HepG2 (cell line): ENCODE measurements at regions not wholly inside any gene's neighbourhood (a gene's known extent, or its start where the extent isn't known, plus 50 kb on each side); places are given as distances from the start of the nearest gene placed in this dataset.

Experiments used
- ATF7-NPFF ChIP-seq: sonication (generic); formaldehyde crosslinking; IDR thresholded peaks from 2 replicates; pipeline ENCODE4 v1.8.1; 2023; ENCODE audit warnings: mild to moderate bottlenecking, low read depth, missing genetic modification reagents, moderate library complexity
- ETV5 ChIP-seq: IDR thresholded peaks from 2 replicates; pipeline ENCODE4 v1.6.1; 2018; ENCODE audit warnings: missing biosample characterization, missing genetic modification reagents, inconsistent platforms, borderline replicate concordance
- JUN ChIP-seq: sonication (generic); formaldehyde crosslinking; IDR thresholded peaks from 2 replicates; pipeline ENCODE4 v1.4.0; 2020; ENCODE audit warnings: mild to moderate bottlenecking, missing genetic modification reagents
- NFATC3 ChIP-seq: sonication (generic); formaldehyde crosslinking; IDR thresholded peaks from 2 replicates; pipeline ENCODE4 v1.5.1; 2020; ENCODE audit warnings: mild to moderate bottlenecking, missing genetic modification reagents
- POLR2G ChIP-seq: fragments of 200-400 bp; formaldehyde crosslinking; IDR thresholded peaks from 2 replicates; pipeline ENCODE4 v1.6.1; 2018; ENCODE audit warnings: mild to moderate bottlenecking, low read depth, low read length, moderate library complexity
- SOX13 ChIP-seq, 3 experiments: fragments of 450-650 bp in 1 of 3; sonication (generic) in 1 of 3; formaldehyde crosslinking in 1 of 3; IDR thresholded peaks in 2 of 3; conservative IDR thresholded peaks in 1 of 3; 2 replicates each; pipeline versions ENCODE4 v1.5.0 to v1.6.1; 2016 to 2020; ENCODE audit warnings: antibody characterized with exemption in 1 of 3, mild to moderate bottlenecking in 1 of 3, missing compliant biosample characterization in 1 of 3, missing genetic modification reagents in 1 of 3, moderate library complexity in 1 of 3
- XRCC5 ChIP-seq: fragments of 200-400 bp; formaldehyde crosslinking; optimal IDR thresholded peaks from 2 replicates; pipeline ENCODE3; 2017; ENCODE audit warnings: mild to moderate bottlenecking, low read length
- ZFAT ChIP-seq: sonication (generic); formaldehyde crosslinking; conservative IDR thresholded peaks from 2 replicates; pipeline ENCODE4 v1.8.1; 2023; ENCODE audit warnings: missing genetic modification reagents, inconsistent platforms
- ZFP36L1 ChIP-seq: sonication (generic); formaldehyde crosslinking; IDR thresholded peaks from 2 replicates; pipeline ENCODE4 v1.8.0; 2022; ENCODE audit warnings: mild to moderate bottlenecking, missing genetic modification reagents, moderate library complexity
- ZGPAT ChIP-seq: IDR thresholded peaks from 2 replicates; pipeline ENCODE4 v1.6.1; 2016; ENCODE audit warnings: mild to moderate bottlenecking
- ZNF101 ChIP-seq: sonication (generic); formaldehyde crosslinking; IDR thresholded peaks from 2 replicates; pipeline ENCODE4 v1.4.0; 2020; ENCODE audit warnings: mild to moderate bottlenecking, low read depth, missing genetic modification reagents, borderline replicate concordance
- ZNF136 ChIP-seq: sonication (generic); formaldehyde crosslinking; IDR thresholded peaks from 2 replicates; pipeline ENCODE4 v1.8.1; 2022; ENCODE audit warnings: low read depth, mild to moderate bottlenecking, moderate library complexity, missing genetic modification reagents
- ZNF230 ChIP-seq: sonication (generic); formaldehyde crosslinking; IDR thresholded peaks from 2 replicates; pipeline ENCODE4 v1.4.0; 2020; ENCODE audit warnings: mild to moderate bottlenecking, missing genetic modification reagents
- ZNF235 ChIP-seq: sonication (generic); formaldehyde crosslinking; IDR thresholded peaks from 2 replicates; pipeline ENCODE4 v1.8.1; 2023; ENCODE audit warnings: mild to moderate bottlenecking, missing genetic modification reagents, borderline replicate concordance
- ZNF431 ChIP-seq: sonication (generic); formaldehyde crosslinking; IDR thresholded peaks from 2 replicates; pipeline ENCODE4 v1.9.0; 2022; ENCODE audit warnings: missing genetic modification reagents, low read depth, mild to moderate bottlenecking, borderline replicate concordance
- TF ChIP-seq, protein P1 (sequence below): sonication (generic); formaldehyde crosslinking; IDR thresholded peaks from 2 replicates; pipeline ENCODE4 v1.9.0; 2022; ENCODE audit warnings: low read depth, missing genetic modification reagents
- TF ChIP-seq, protein P2 (sequence below): sonication (generic); formaldehyde crosslinking; conservative IDR thresholded peaks from 2 replicates; pipeline ENCODE4 v1.4.0; 2020; ENCODE audit warnings: missing genetic modification reagents
- TF ChIP-seq, protein P3 (sequence below): sonication (generic); formaldehyde crosslinking; IDR thresholded peaks from 2 replicates; pipeline ENCODE4 v1.8.1; 2022; ENCODE audit warnings: low read depth, mild to moderate bottlenecking, missing genetic modification reagents

DNA sequence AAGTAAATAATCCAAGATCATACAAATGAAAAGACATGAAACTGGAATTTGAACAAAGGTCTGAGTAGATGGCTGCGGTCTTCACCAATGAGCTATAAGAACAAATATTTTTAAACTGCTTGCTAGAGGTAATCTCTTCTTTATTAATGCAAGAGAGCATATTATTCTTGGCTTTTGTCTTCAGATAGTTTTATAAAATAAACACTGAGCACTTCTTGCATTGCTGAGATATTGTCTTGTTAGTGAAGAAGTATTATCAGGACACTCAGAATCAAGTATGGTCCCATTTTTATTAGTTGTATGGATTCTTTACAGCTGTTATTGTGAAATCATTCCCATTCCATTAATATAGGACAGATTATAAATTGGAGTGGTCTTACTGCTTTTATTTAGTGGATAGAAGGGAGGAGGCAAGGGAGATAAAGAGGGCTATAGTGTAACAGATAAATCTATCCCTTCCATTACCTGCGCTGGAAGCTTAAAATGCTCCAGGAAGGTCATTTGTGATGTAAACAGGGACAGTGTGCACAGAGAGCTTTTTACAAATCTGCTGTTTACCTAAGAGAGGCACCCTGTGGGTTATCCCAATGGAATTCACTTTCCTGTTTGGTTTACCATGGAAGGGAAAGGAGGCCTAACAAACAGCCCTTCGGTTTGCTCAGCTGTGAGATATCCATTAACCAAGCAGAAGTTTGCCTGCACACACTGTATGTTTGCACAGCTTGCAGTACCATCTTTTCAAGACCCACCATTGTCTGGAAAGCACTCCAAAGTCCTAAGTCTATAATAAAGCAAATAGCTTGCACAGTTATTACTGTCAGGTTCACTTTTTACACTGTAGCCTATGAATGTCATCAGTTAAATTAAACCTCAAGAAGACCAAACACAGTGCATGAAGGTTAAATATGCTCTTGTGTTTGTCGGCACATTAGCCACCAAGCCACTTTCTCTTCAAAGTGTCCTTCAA is 347.7 kb upstream of the TGFBR2 start (continued):
- peak; percentile 74; the same call in 1 of the 2 replicates for TF ChIP-seq ZNF431 (CRISPR knock-in tag)
- no peak for TF ChIP-seq ZNF235 (CRISPR knock-in tag)
- peak; percentile 98 for TF ChIP-seq JUN
- no peak for TF ChIP-seq ZFAT (CRISPR knock-in tag)
- TF ChIP-seq ZNF101 (CRISPR knock-in tag), result no peak
- 0 out of 2 replicates have a peak, but pooled peaks have one; percentile 31 for TF ChIP-seq ZNF230 (CRISPR knock-in tag)
- TF ChIP-seq XRCC5, result peak; percentile 84
- TF ChIP-seq, protein P1, sequence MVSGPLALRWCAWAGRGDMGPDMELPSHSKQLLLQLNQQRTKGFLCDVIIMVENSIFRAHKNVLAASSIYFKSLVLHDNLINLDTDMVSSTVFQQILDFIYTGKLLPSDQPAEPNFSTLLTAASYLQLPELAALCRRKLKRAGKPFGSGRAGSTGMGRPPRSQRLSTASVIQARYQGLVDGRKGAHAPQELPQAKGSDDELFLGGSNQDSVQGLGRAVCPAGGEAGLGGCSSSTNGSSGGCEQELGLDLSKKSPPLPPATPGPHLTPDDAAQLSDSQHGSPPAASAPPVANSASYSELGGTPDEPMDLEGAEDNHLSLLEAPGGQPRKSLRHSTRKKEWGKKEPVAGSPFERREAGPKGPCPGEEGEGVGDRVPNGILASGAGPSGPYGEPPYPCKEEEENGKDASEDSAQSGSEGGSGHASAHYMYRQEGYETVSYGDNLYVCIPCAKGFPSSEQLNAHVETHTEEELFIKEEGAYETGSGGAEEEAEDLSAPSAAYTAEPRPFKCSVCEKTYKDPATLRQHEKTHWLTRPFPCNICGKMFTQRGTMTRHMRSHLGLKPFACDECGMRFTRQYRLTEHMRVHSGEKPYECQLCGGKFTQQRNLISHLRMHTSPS (CRISPR knock-in tag), result no peak; the same call in 1 of the 2 replicates
- peak; percentile 78; the same call in 1 of the 2 replicates for TF ChIP-seq ZFP36L1
- peak; percentile 54; the same call in 1 of the 2 replicates for TF ChIP-seq ATF7-NPFF (CRISPR knock-in tag)
- peak; percentile 99 for TF ChIP-seq ZGPAT (CRISPR knock-in tag)
- 0 out of 2 replicates have a peak, but pooled peaks have one; percentile 81 for TF ChIP-seq ZNF136
- TF ChIP-seq NFATC3, result peak; percentile 57; the same call in 1 of the 2 replicates
- peak; percentile 59 for TF ChIP-seq POLR2G
- TF ChIP-seq ETV5 (CRISPR knock-in tag), result peak; percentile 97
- TF ChIP-seq, protein P2, sequence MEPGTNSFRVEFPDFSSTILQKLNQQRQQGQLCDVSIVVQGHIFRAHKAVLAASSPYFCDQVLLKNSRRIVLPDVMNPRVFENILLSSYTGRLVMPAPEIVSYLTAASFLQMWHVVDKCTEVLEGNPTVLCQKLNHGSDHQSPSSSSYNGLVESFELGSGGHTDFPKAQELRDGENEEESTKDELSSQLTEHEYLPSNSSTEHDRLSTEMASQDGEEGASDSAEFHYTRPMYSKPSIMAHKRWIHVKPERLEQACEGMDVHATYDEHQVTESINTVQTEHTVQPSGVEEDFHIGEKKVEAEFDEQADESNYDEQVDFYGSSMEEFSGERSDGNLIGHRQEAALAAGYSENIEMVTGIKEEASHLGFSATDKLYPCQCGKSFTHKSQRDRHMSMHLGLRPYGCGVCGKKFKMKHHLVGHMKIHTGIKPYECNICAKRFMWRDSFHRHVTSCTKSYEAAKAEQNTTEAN (CRISPR knock-in tag), result peak; percentile 99
- TF ChIP-seq, protein P3, sequence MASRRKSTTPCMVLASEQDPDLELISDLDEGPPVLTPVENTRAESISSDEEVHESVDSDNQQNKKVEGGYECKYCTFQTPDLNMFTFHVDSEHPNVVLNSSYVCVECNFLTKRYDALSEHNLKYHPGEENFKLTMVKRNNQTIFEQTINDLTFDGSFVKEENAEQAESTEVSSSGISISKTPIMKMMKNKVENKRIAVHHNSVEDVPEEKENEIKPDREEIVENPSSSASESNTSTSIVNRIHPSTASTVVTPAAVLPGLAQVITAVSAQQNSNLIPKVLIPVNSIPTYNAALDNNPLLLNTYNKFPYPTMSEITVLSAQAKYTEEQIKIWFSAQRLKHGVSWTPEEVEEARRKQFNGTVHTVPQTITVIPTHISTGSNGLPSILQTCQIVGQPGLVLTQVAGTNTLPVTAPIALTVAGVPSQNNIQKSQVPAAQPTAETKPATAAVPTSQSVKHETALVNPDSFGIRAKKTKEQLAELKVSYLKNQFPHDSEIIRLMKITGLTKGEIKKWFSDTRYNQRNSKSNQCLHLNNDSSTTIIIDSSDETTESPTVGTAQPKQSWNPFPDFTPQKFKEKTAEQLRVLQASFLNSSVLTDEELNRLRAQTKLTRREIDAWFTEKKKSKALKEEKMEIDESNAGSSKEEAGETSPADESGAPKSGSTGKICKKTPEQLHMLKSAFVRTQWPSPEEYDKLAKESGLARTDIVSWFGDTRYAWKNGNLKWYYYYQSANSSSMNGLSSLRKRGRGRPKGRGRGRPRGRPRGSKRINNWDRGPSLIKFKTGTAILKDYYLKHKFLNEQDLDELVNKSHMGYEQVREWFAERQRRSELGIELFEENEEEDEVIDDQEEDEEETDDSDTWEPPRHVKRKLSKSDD, result peak; percentile 84; the same call in 1 of the 2 replicates
- TF ChIP-seq SOX13 (IDR thresholded peaks at IDR 0.05), result peak; percentile 98
- peak in 1 of 2 experiments; percentile 98; a peak in 2 of 4 replicates for TF ChIP-seq SOX13 (CRISPR knock-in tag; conservative IDR thresholded peaks at IDR 0.05 in 1 of 2, IDR thresholded peaks at IDR 0.05 in 1 of 2)
